ENCODE measurements at regions not wholly inside any gene's neighbourhood (a gene's known extent, or its start where the extent isn't known, plus 50 kb on each side); places are given as distances from the start of the nearest gene placed in this dataset.

GRCh38 chr20:1766731-1767130, 109.2 kb upstream of the SIRPG start:
- no peak for TF ChIP-seq EP300 (IDR thresholded peaks at IDR 0.05; ENCODE audit: low read depth in 2 of 2, low read length in 2 of 2)
- TF ChIP-seq EP300 (CRISPR knock-in tag; IDR thresholded peaks at IDR 0.05; ENCODE audit: borderline replicate concordance), result no peak
- no peak for TF ChIP-seq ARID2 (CRISPR knock-in tag; IDR thresholded peaks at IDR 0.05; ENCODE audit: borderline replicate concordance)
- TF ChIP-seq POLR2A (IDR thresholded peaks at IDR 0.05; ENCODE audit: insufficient read depth in 1 of 2, low read depth in 2 of 2, low read length in 2 of 2), result no peak
- no peak for TF ChIP-seq ZNF674 (CRISPR knock-in tag; IDR thresholded peaks at IDR 0.05; ENCODE audit: low read depth)
- no peak for TF ChIP-seq ZNF335 (CRISPR knock-in tag; IDR thresholded peaks at IDR 0.05)
- TF ChIP-seq, protein P1, sequence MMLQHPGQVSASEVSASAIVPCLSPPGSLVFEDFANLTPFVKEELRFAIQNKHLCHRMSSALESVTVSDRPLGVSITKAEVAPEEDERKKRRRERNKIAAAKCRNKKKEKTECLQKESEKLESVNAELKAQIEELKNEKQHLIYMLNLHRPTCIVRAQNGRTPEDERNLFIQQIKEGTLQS (CRISPR knock-in tag; IDR thresholded peaks at IDR 0.05), result no peak
- TF ChIP-seq HDAC2 (CRISPR knock-in tag; IDR thresholded peaks at IDR 0.05), result no peak
- no peak for TF ChIP-seq NFE2L2 (IDR thresholded peaks at IDR 0.05; ENCODE audit: low read length)
- TF ChIP-seq TAF1 (CRISPR knock-in tag; IDR thresholded peaks at IDR 0.05), result no peak
- TF ChIP-seq NR2F6 (IDR thresholded peaks at IDR 0.05), result no peak
- TF ChIP-seq NR2F6 (CRISPR knock-in tag; IDR thresholded peaks at IDR 0.05), result no peak
- TF ChIP-seq TOPORS (CRISPR knock-in tag; IDR thresholded peaks at IDR 0.05), result no peak
- TF ChIP-seq ZNF331 (CRISPR knock-in tag; IDR thresholded peaks at IDR 0.05), result no peak
- no peak for TF ChIP-seq ZBTB7A (CRISPR knock-in tag; IDR thresholded peaks at IDR 0.05)
- no peak for TF ChIP-seq CREB1 (IDR thresholded peaks at IDR 0.05)
- TF ChIP-seq CREB1 (CRISPR knock-in tag; IDR thresholded peaks at IDR 0.05), result no peak

Measured in HepG2 (cell line).